ENCODE measurements at regions not wholly inside any gene's neighbourhood (a gene's known extent, or its start where the extent isn't known, plus 50 kb on each side); places are given as distances from the start of the nearest gene placed in this dataset.
A peak's percentile ranks its signal among the peaks of the same experiment; 100 is the strongest.

DNA sequence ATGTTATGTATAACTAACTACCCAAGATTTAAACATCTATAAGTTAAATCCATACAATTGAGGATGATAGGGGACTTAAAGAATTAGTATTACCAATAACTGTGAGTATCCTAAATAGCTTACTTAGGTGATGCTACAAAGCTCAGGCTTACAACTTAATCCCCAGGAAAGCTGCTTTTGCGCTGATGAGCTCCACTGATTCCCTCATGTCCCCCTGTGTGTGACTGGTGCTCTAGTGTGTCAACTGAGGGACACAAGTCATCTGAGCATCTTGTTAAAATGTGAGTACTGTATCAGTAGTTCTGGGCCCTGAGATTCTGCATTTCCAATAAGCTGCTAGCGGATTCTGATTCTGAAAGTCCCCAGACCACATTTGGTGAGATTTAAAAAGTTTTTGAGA, 1458.8 kb downstream of the MRPL39 start:
- H4K20me1 ChIP-seq, result no peaks in the 10 kb centered on the region
- TF ChIP-seq Cebpa-rat (IDR thresholded peaks at IDR 0.05), result no peak
- H3K4me3 ChIP-seq, result no peak overlapping the region
- H3K4me2 ChIP-seq, result no peak overlapping the region
- no peaks in the 10 kb centered on the region for H3K27me3 ChIP-seq
- no peak overlapping the region for H3K9ac ChIP-seq
- H3K4me1 ChIP-seq, result no peaks in the 10 kb centered on the region
- no peak overlapping the region for H3K27ac ChIP-seq
- no peaks in the 10 kb centered on the region for H3K36me3 ChIP-seq
- no peaks in the 10 kb centered on the region for H3K9me3 ChIP-seq

DNA sequence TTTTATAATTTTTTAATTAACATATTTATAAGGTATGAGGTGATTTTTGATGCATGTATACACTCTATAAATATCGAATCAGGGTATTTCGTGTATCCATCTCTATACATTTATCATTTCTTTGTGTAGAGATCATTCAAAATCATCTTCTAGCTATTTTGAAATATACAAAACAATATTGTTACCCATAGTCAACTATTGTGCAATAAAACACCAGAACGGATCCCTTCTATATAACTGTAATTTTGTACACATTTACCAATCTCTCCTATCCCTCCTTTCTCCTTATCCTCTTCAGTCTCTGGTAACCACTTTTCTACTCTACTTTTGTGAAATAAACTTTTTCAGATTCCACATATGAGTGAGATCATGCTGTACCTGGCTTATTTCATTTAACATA, 1459.6 kb downstream of the MRPL39 start:
- no peak overlapping the region for H3K4me2 ChIP-seq
- H4K20me1 ChIP-seq, result no peaks in the 10 kb centered on the region
- H3K27ac ChIP-seq, result no peak overlapping the region
- no peak overlapping the region for H3K9ac ChIP-seq
- TF ChIP-seq Cebpa-rat (IDR thresholded peaks at IDR 0.05), result peak; percentile 35; the same call in 1 of the 2 replicates
- no peaks in the 10 kb centered on the region for H3K9me3 ChIP-seq
- no peak overlapping the region for H3K4me3 ChIP-seq
- no peaks in the 10 kb centered on the region for H3K27me3 ChIP-seq
- H3K36me3 ChIP-seq, result no peaks in the 10 kb centered on the region
- H3K4me1 ChIP-seq, result no peaks in the 10 kb centered on the region

DNA sequence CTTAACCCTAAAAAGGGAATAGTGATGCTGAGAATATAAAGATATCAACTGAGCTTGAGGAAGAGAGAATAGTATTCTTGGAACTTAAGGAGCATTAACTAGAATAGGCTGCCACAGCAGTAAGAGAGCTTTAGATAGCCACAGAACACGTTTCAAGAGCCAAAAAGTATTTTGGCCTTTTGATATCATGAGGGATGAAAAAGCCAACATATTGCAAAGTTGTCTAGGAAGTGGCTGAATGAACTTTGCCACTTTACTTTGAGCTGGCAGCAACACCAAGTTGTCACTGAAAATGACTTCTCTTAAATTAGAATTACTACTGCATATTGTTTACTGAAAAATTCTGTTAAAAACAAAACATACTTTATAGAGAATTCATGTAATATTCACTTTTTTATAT, 1476.2 kb downstream of the MRPL39 start:
- H3K9me3 ChIP-seq, result no peaks in the 10 kb centered on the region
- H3K27ac ChIP-seq, result no peak overlapping the region
- no peak overlapping the region for H3K9ac ChIP-seq
- H3K27me3 ChIP-seq, result no peaks in the 10 kb centered on the region
- H4K20me1 ChIP-seq, result no peaks in the 10 kb centered on the region
- H3K4me1 ChIP-seq, result no peaks in the 10 kb centered on the region
- H3K4me2 ChIP-seq, result no peak overlapping the region
- H3K4me3 ChIP-seq, result no peak overlapping the region
- TF ChIP-seq Cebpa-rat (IDR thresholded peaks at IDR 0.05), result no peak
- H3K36me3 ChIP-seq, result no peaks in the 10 kb centered on the region

DNA sequence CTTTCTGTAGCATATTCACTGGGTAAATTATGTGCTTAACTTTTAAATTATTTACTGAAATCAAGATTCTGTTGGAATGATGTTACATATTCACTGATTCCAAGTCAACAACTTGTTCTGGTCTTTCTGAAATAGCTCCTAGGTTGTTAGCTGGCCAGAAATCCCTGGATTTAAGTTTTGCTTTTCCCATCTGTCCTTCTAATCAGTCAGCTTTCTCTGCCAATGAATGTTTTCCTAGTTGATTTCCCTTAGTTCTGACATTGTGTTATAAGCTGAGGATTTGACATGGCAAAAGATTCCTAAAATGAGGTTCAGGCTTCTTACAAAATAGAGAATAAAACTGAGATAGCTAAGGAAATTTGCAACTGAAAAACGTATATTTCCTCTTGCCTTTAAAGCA, 1479.6 kb downstream of the MRPL39 start:
- Histone ChIP-seq H3K9me3 (no peaks in the 10 kb centered on the region), H3K36me3 (no peaks in the 10 kb centered on the region)
- TF ChIP-seq Cebpa-rat (IDR thresholded peaks at IDR 0.05), result no peak

DNA sequence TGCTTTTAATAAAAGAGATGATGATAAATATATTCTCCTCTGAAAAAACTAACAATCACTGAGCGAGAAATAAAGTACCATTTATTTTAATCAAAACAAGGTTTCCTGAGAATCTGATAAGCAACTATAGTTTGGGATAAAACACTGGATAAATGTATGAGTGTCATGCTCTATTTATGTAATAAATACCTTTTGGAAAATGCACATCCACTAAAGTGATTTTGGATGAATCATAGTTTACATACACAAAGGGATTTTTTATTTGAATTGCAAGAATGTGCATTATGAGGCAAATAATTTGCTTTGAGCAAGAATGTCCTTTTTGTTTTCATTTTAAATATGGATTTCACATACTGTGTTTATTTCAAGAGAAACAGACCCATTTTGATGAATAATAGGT, 1483.5 kb downstream of the MRPL39 start:
- Histone ChIP-seq H3K4me2 (no peak overlapping the region), H3K27ac (no peak overlapping the region), H3K27me3 (no peaks in the 10 kb centered on the region), H3K9ac (no peak overlapping the region), H4K20me1 (no peaks in the 10 kb centered on the region), H3K36me3 (no peaks in the 10 kb centered on the region), H3K9me3 (no peaks in the 10 kb centered on the region), H3K4me1 (no peaks in the 10 kb centered on the region), H3K4me3 (no peak overlapping the region)
- TF ChIP-seq Cebpa-rat (IDR thresholded peaks at IDR 0.05), result no peak

More for the DNA sequence above, 1479.6 kb downstream of the MRPL39 start:
- Histone ChIP-seq H3K4me2 (no peak overlapping the region), H3K4me3 (no peak overlapping the region), H3K27me3 (no peaks in the 10 kb centered on the region), H3K27ac (no peak overlapping the region), H3K9ac (no peak overlapping the region), H3K4me1 (no peaks in the 10 kb centered on the region), H4K20me1 (no peaks in the 10 kb centered on the region)

DNA sequence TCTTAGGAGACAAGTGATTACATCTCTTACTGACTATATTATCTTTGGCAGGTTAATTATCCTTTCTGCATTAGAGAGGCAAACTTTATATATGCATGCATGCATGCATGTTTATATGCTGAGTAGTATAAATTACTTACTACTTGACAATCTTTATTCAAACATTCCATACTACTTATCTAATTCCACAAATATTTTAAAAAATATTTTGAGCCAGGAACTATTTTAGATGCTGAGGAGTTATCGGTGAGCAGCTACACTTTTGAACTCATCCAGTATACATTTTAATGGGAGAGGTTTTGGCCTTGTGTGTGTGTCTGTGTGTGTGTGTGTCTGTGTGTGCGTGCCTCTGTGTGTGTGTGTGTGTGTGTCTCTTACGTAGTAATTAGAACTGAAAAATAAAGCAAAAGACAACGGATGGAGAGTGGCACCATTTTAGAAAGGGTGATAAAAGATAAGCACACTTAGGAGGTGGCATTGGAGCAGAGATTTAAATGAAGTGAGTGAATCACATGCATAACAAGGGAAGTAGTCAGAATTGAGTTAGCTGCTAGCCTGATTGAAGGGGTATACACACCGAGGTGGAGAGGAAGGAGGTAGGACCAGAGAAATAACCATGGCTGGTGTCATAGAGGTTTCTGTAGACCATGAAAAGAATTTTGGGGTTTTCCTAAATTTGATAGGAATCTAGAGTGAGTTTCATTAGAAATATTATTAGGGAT, 1488.4 kb downstream of the MRPL39 start:
- Histone ChIP-seq H3K27ac (no peak overlapping the region), H4K20me1 (no peaks in the 10 kb centered on the region), H3K4me1 (no peaks in the 10 kb centered on the region), H3K9me3 (no peaks in the 10 kb centered on the region), H3K9ac (no peak overlapping the region), H3K27me3 (no peaks in the 10 kb centered on the region), H3K4me2 (no peak overlapping the region), H3K36me3 (no peaks in the 10 kb centered on the region), H3K4me3 (no peak overlapping the region)
- TF ChIP-seq Cebpa-rat (IDR thresholded peaks at IDR 0.05), result no peak

DNA sequence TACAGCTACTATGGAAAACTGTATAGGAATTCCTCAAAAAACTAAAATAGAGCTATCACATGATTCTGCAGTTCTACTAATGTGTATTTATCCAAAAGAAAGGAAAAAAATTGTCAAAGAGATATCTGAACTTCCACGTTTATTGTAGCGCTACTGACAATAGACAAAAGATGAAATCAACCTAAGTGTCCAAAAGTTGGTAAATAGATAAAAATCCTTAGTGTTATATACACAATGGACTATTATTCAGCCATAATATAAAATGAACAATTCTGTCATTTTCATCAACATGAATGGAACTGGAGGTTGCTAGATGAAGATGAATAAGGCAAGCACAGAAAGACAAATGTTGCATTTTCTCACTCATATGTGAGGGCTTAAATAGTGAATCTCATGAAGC, 1492.1 kb downstream of the MRPL39 start:
- H3K9me3 ChIP-seq, result no peaks in the 10 kb centered on the region
- H3K4me2 ChIP-seq, result no peak overlapping the region
- peaks cover 6% of the 10 kb centered on the region for H3K4me1 ChIP-seq
- H3K36me3 ChIP-seq, result no peaks in the 10 kb centered on the region
- H3K27ac ChIP-seq, result no peak overlapping the region
- H3K4me3 ChIP-seq, result no peak overlapping the region
- no peak overlapping the region for H3K9ac ChIP-seq
- no peaks in the 10 kb centered on the region for H4K20me1 ChIP-seq
- TF ChIP-seq Cebpa-rat (IDR thresholded peaks at IDR 0.05), result no peak
- H3K27me3 ChIP-seq, result no peaks in the 10 kb centered on the region

DNA sequence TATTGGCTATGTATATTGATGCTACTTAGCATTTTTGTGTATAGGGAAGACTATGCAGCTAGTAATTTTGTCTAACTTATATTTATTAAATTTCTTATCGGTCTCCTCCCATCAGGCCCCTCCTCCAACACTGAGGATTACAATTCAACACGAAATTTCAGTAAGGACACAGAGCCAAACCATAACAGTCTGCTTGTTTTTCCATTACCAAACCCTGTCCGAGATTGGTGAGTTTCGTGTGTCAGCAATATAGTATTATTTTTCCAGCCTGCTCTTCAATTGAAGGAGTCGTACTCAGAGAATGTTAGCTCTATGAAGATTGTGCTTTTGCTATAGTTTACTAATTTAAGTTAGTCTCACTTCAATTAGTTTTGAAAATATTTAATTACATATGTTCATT, 1495.3 kb downstream of the MRPL39 start:
- Histone ChIP-seq H3K36me3 (no peaks in the 10 kb centered on the region), H4K20me1 (no peaks in the 10 kb centered on the region), H3K4me3 (no peak overlapping the region), H3K9me3 (no peaks in the 10 kb centered on the region), H3K27ac (no peak overlapping the region), H3K4me2 (no peak overlapping the region), H3K9ac (no peak overlapping the region), H3K27me3 (no peaks in the 10 kb centered on the region), H3K4me1 (peaks cover 6% of the 10 kb centered on the region)
- TF ChIP-seq Cebpa-rat (IDR thresholded peaks at IDR 0.05), result no peak

DNA sequence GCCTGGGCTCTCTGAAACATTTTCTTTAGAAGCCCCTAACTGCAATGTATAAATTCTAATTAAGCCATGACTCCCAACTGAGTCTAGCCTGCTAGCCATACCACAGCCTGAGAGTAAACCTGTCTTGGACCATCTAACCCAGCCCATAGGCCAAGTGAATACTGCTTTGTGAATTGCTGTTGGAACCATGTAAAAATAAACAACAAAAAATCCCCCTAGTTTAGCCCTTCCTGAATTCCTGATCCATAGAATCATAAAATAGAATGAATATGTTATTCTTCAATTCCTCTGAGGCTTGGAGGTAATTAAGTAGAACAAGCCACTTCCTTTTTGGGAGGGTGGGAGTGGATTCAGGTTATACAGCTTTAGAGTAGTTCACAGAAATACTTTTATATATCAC, 1496.4 kb downstream of the MRPL39 start:
- no peak for TF ChIP-seq Cebpa-rat (IDR thresholded peaks at IDR 0.05)
- Histone ChIP-seq H3K9ac (no peak overlapping the region), H3K4me1 (peaks cover 6% of the 10 kb centered on the region), H3K36me3 (no peaks in the 10 kb centered on the region), H3K4me2 (peak overlapping the region; percentile 44), H3K4me3 (no peak overlapping the region), H4K20me1 (no peaks in the 10 kb centered on the region), H3K9me3 (no peaks in the 10 kb centered on the region), H3K27me3 (no peaks in the 10 kb centered on the region), H3K27ac (no peak overlapping the region)

DNA sequence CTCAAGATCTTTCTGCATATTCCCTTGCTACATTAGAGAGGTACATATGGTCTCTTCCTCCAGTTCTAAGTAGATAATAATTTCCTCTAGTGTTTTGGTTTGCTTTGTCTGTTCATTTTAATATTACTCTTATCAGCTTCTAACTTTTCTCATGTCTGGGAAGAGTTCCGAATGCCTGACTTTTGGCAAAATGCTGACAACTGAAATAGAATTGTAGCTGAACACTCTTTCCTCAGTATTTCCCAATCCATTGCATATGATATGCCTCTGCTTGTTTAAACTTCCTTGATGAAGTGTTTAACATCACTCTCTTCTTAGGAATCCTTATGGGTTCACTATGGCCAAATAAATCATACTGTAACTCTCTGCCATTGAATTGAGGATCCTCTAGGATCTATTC, 1510.1 kb downstream of the MRPL39 start:
- no peaks in the 10 kb centered on the region for H3K9me3 ChIP-seq

DNA sequence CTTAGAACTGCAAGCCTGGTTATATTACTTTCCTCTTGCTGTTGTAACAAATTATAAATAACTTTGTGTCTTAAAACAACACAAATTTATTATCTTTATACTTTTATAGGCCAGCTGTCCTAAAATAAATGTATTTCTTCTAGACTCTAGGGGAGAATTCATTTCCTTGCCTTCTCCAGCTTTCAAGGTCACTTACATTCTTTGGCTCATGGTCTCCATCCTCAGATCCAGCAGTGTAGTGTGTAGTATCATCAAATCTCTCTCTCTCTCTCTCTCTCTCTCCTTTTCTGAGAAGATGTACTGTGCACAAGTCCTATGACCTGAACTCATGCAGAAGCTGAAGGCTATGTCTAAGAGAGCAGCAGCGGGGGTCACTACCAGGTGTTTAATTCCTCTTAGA, 1510.6 kb downstream of the MRPL39 start:
- Histone ChIP-seq H3K9ac (no peak overlapping the region), H3K27me3 (no peaks in the 10 kb centered on the region), H3K36me3 (no peaks in the 10 kb centered on the region), H3K9me3 (no peaks in the 10 kb centered on the region), H3K4me3 (no peak overlapping the region), H4K20me1 (no peaks in the 10 kb centered on the region), H3K27ac (no peak overlapping the region), H3K4me2 (no peak overlapping the region), H3K4me1 (no peaks in the 10 kb centered on the region)
- TF ChIP-seq Cebpa-rat (IDR thresholded peaks at IDR 0.05), result no peak

More for the DNA sequence above, 1510.1 kb downstream of the MRPL39 start:
- Histone ChIP-seq H3K36me3 (no peaks in the 10 kb centered on the region), H3K4me3 (no peak overlapping the region), H3K9ac (no peak overlapping the region), H3K4me2 (no peak overlapping the region), H3K4me1 (no peaks in the 10 kb centered on the region), H3K27me3 (no peaks in the 10 kb centered on the region), H3K27ac (no peak overlapping the region), H4K20me1 (no peaks in the 10 kb centered on the region)
- no peak for TF ChIP-seq Cebpa-rat (IDR thresholded peaks at IDR 0.05)
